HCT116 (cell line): ENCODE measurements at regions not wholly inside any gene's neighbourhood (a gene's known extent, or its start where the extent isn't known, plus 50 kb on each side); places are given as distances from the start of the nearest gene placed in this dataset.

Experiments used
- ATAC-seq: fragments of 200-7000 bp; cut with Tn5 transposase; 2 replicates; pipeline ENCODE4 v1.9.1; 2020; ENCODE audit warnings: mild to moderate bottlenecking, moderate library complexity
- BruUV-seq: library from RNA; stranded (reverse); fragments of 400-500 nt; replicated peaks from 2 replicates; lab custom pipeline; 2021; lab: Mats Ljungman, UMichigan
- CTCF ChIA-PET: fragments of 300-600 bp; sonication (Branson Sonifier 250); formaldehyde crosslinking; loops from one replicate; lab custom pipeline; 2021; ENCODE audit warnings: antibody characterized with exemption; lab: Charles Lee
- POLR2A ChIA-PET: fragments of 300-600, 350-600 bp; sonication (Branson Sonifier 250); formaldehyde crosslinking; loops from one replicate; lab custom pipeline; 2021; ENCODE audit warnings: antibody characterized with exemption; lab: Charles Lee
- RAD21 ChIA-PET, 2 experiments: fragments of 300-600 bp; sonication (Branson Sonifier 250); formaldehyde crosslinking; loops; one replicate each; lab custom pipeline; 2023; ENCODE audit warnings: low total read pairs in 2 of 2; ENCODE audit not compliant: uncharacterized antibody in 2 of 2, unreplicated experiment in 2 of 2, low non-redundant PET in 1 of 2; lab: Charles Lee
- DNase-seq: peaks from one replicate; pipeline ENCODE4 v3.0.0-alpha.2; 2010; ENCODE audit warnings: low read depth, low spot score
- H2AFZ ChIP-seq: fragments of 200-600 bp; shearing (Covaris generic), sonication (generic); 2 replicates; pipeline ENCODE4 v1.6.1; 2017; ENCODE audit warnings: low read depth, mixed run types, mixed read lengths, antibody characterized with exemption, low read length; ENCODE audit not compliant: poor library complexity, severe bottlenecking
- H3K27ac ChIP-seq: 2 replicates; pipeline ENCODE4 v1.5.1; 2012; ENCODE audit warnings: low read depth, low read length
- H3K27me3 ChIP-seq: fragments of 200-600 bp; sonication (generic); 2 replicates; pipeline ENCODE4 v1.6.1; 2016; ENCODE audit warnings: mixed run types, low read length, mixed read lengths; ENCODE audit not compliant: insufficient read depth
- H3K36me3 ChIP-seq, 2 experiments: fragments of 200-500 bp in 1 of 2; fragments of 200-600 bp in 1 of 2; sonication (Bioruptor generic) in 1 of 2; sonication (generic) in 1 of 2; 2 replicates each; pipeline versions ENCODE4 v1.5.1 to v1.6.1; 2014 to 2016; ENCODE audit warnings: low read length in 2 of 2, inconsistent platforms in 1 of 2, mixed read lengths in 1 of 2, mixed run types in 1 of 2; ENCODE audit not compliant: insufficient read depth in 2 of 2, control insufficient read depth in 1 of 2
- H3K4me1 ChIP-seq, 2 experiments: fragments of 200-600 bp in 1 of 2; sonication (generic) in 1 of 2; 2 replicates each; pipeline versions ENCODE4 v1.5.1 to v1.6.1; 2012 to 2017; ENCODE audit warnings: low read length in 2 of 2, inconsistent platforms in 1 of 2, mild to moderate bottlenecking in 1 of 2, mixed read lengths in 1 of 2, mixed run types in 1 of 2, moderate library complexity in 1 of 2; ENCODE audit not compliant: insufficient read depth in 2 of 2, control insufficient read depth in 1 of 2
- H3K4me2 ChIP-seq: fragments of 200-600 bp; sonication (generic); 2 replicates; pipeline ENCODE4 v1.6.1; 2017; ENCODE audit warnings: mixed run types, low read length, mixed read lengths
- H3K4me3 ChIP-seq, 2 experiments: fragments of 200-600 bp in 1 of 2; sonication (generic) in 1 of 2; replicated peaks in 1 of 2; 2 replicates each; pipeline ENCODE4 v1.5.1; 2011 to 2016; ENCODE audit warnings: low read length in 2 of 2, control low read depth in 1 of 2, low read depth in 1 of 2, mild to moderate bottlenecking in 1 of 2, mixed read lengths in 1 of 2, mixed run types in 1 of 2
- H3K79me2 ChIP-seq: fragments of 200-600 bp; sonication (generic); 2 replicates; pipeline ENCODE4 v1.6.1; 2017; ENCODE audit warnings: mild to moderate bottlenecking, mixed run types, low read length, moderate library complexity, mixed read lengths; ENCODE audit not compliant: insufficient read depth
- H3K9ac ChIP-seq: fragments of 200-600 bp; sonication (generic); 2 replicates; pipeline ENCODE4 v1.6.1; 2016; ENCODE audit warnings: low read length, mixed read lengths
- H3K9me2 ChIP-seq: fragments of 200-600 bp; sonication (generic), shearing (Covaris generic); 2 replicates; pipeline ENCODE4 v1.6.1; 2017; ENCODE audit warnings: mixed run types, mild to moderate bottlenecking, moderate library complexity; ENCODE audit not compliant: insufficient read depth
- H3K9me3 ChIP-seq, 2 experiments: fragments of 200-500 bp in 1 of 2; fragments of 200-600 bp in 1 of 2; sonication (Bioruptor generic) in 1 of 2; sonication (generic) in 1 of 2; 2 replicates each; pipeline ENCODE4 v1.6.1; 2014 to 2017; ENCODE audit warnings: low read length in 2 of 2, mixed read lengths in 2 of 2, inconsistent platforms in 1 of 2, low read depth in 1 of 2, mild to moderate bottlenecking in 1 of 2, mixed run types in 1 of 2, moderate library complexity in 1 of 2; ENCODE audit not compliant: control insufficient read depth in 1 of 2, insufficient read depth in 1 of 2
- H4K20me1 ChIP-seq: fragments of 200-600 bp; sonication (generic), shearing (Covaris generic); 2 replicates; pipeline ENCODE4 v1.6.1; 2017; ENCODE audit warnings: mixed run types, mild to moderate bottlenecking, moderate library complexity; ENCODE audit not compliant: insufficient read depth
- CBX3 ChIP-seq: IDR thresholded peaks from 2 replicates; pipeline ENCODE4 v1.6.1; 2012; ENCODE audit warnings: low read depth
- EZH2 ChIP-seq: fragments of 200-600 bp; sonication (generic); IDR thresholded peaks from 2 replicates; pipeline ENCODE4 v1.6.1; 2017; ENCODE audit warnings: antibody characterized with exemption, mixed run types
- EZH2phosphoT487 ChIP-seq: fragments of 200-600 bp; IDR thresholded peaks from 2 replicates; pipeline ENCODE4 v1.6.1; 2018; ENCODE audit warnings: antibody characterized with exemption, borderline replicate concordance
- RAD21 ChIP-seq: IDR thresholded peaks from 2 replicates; pipeline ENCODE4 v1.6.1; 2012; ENCODE audit warnings: low read depth, mild to moderate bottlenecking
- SP1 ChIP-seq: IDR thresholded peaks from 2 replicates; pipeline ENCODE4 v1.6.1; 2012; ENCODE audit warnings: low read depth
- intact Hi-C: fragments of 100-400 bp; cut with micrococcal nuclease; formaldehyde crosslinking; loops from 2 replicates; pipeline ENCODE4 v1.10.0; 2022
- TF ChIP-seq, protein P1 (sequence below): IDR thresholded peaks from 2 replicates; pipeline ENCODE4 v1.6.1; 2012
- TF ChIP-seq, protein P2 (sequence below), 3 experiments: fragments of 200-600 bp in 1 of 3; sonication (generic) in 1 of 3; IDR thresholded peaks in 2 of 3; conservative IDR thresholded peaks in 1 of 3; 2 replicates each; pipeline ENCODE4 v1.5.1; 2012 to 2017; ENCODE audit warnings: low read depth in 2 of 3, low read length in 2 of 3, antibody characterized with exemption in 1 of 3, borderline replicate concordance in 1 of 3, control low read depth in 1 of 3, mild to moderate bottlenecking in 1 of 3, mixed read lengths in 1 of 3, mixed run types in 1 of 3, moderate library complexity in 1 of 3; ENCODE audit not compliant: insufficient read depth in 1 of 3
- TF ChIP-seq, protein P3 (sequence below): IDR thresholded peaks from 2 replicates; pipeline ENCODE4 v1.6.1; 2012

DNA sequence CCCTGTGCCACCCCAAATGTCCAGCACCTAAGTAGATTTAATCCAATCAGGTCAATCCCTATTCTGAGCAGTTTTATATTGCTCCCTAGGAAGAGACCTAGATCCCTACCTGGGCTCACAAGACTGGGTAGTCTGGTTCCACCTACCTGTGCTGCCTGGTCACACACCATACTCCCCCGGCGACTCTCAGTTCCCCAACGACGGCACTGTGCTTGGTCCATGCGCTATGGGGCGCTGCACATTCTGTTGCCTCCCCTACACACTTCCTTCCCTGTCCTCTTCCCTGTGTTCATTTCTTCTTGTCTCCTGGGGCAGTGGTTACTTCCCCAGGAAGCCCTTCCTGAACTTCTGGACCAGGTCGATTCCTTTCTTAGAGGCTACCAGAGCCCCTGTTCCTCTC lies 109.9 kb upstream of the IL12B start:
- Histone ChIP-seq H3K27me3 (no peaks in the 10 kb centered on the region), H3K4me3 (no peak overlapping the region), H3K36me3 (no peaks in the 10 kb centered on the region), H3K4me1 (no peaks in the 10 kb centered on the region; a peak in 2 of 4 replicates), H3K4me2 (no peak overlapping the region), H3K9me2 (no peaks in the 10 kb centered on the region)
- RAD21 ChIA-PET, result no interaction called here
- CTCF ChIA-PET, result interaction anchor here (0.8 to 0.9 kb wide), 2 partner anchors 283 to 547 kb away, joined by 3 read pairs; no protein-coding TSS in a partner anchor
- POLR2A ChIA-PET, result no interaction called here
- intact Hi-C loops, result loop anchor here (2.0 to 10.0 kb wide), 5 partner anchors 108 to 385 kb away; partner anchors contain the start of gene IL12B
- no TSS peak for BruUV-seq
- TF ChIP-seq CBX3 (no peak), SP1 (no peak), RAD21 (no peak), EZH2phosphoT487 (no peak)
- TF ChIP-seq, all 23 proteins: peak for 0
- Histone ChIP-seq H3K79me2 (no peaks in the 10 kb centered on the region), H3K9me3 (no peaks in the 10 kb centered on the region), H4K20me1 (no peaks in the 10 kb centered on the region), H2AFZ (no peak overlapping the region), H3K27ac (no peak overlapping the region), H3K9ac (no peak overlapping the region)
- no peak for ATAC-seq
- no peak for DNase-seq

DNA sequence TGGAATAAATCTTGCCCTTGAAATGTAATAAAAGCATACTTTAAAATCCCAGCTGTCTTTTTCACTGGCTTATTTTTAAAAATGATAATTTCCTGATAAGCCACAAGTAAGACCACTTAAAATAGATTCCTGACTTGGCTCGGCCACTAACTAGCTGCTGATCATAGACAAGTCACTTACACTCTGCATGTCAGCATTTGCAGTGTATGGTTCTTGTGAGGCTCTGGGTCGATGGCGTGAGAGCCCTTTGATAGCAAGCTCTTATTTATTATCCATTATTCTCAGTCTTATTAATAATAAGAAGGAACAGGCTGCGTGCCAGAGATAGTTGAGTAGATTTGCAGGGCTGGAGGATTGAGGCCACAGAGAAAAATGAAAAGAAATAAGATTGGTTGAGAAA lies 110.7 kb upstream of the IL12B start:
- Histone ChIP-seq H3K27ac (no peak overlapping the region), H3K4me2 (no peak overlapping the region), H3K79me2 (no peaks in the 10 kb centered on the region), H2AFZ (no peak overlapping the region), H3K36me3 (no peaks in the 10 kb centered on the region), H3K4me3 (no peak overlapping the region), H3K27me3 (no peaks in the 10 kb centered on the region), H3K9me3 (no peaks in the 10 kb centered on the region), H3K4me1 (peaks cover 0 to 1% of the 10 kb centered on the region in 2 experiments; a peak in 3 of 4 replicates)
- ChIA-PET CTCF (interaction anchor here (0.9 to 6.0 kb wide), 4 partner anchors 155 to 950 kb away, joined by 3 to 57 read pairs (median 7); no protein-coding TSS in a partner anchor), RAD21 (no interaction called here)
- no TSS peak for BruUV-seq
- ATAC-seq (no peak), DNase-seq (no peak)
- intact Hi-C loops, result loop anchor here (1.0 to 10.0 kb wide), 6 partner anchors 109 to 384 kb away; partner anchors contain the start of gene IL12B
- TF ChIP-seq, protein P1, sequence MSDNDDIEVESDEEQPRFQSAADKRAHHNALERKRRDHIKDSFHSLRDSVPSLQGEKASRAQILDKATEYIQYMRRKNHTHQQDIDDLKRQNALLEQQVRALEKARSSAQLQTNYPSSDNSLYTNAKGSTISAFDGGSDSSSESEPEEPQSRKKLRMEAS, result no peak
- TF ChIP-seq, protein P2, sequence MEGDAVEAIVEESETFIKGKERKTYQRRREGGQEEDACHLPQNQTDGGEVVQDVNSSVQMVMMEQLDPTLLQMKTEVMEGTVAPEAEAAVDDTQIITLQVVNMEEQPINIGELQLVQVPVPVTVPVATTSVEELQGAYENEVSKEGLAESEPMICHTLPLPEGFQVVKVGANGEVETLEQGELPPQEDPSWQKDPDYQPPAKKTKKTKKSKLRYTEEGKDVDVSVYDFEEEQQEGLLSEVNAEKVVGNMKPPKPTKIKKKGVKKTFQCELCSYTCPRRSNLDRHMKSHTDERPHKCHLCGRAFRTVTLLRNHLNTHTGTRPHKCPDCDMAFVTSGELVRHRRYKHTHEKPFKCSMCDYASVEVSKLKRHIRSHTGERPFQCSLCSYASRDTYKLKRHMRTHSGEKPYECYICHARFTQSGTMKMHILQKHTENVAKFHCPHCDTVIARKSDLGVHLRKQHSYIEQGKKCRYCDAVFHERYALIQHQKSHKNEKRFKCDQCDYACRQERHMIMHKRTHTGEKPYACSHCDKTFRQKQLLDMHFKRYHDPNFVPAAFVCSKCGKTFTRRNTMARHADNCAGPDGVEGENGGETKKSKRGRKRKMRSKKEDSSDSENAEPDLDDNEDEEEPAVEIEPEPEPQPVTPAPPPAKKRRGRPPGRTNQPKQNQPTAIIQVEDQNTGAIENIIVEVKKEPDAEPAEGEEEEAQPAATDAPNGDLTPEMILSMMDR (IDR thresholded peaks at IDR 0.05 in 2 of 3, conservative IDR thresholded peaks at IDR 0.05 in 1 of 3; ENCODE audit: borderline replicate concordance in 1 of 3, insufficient read depth in 1 of 3, low read depth in 2 of 3, low read length in 2 of 3), result no peak
- TF ChIP-seq EZH2, result no peak
- TF ChIP-seq, protein P3, sequence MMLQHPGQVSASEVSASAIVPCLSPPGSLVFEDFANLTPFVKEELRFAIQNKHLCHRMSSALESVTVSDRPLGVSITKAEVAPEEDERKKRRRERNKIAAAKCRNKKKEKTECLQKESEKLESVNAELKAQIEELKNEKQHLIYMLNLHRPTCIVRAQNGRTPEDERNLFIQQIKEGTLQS, result no peak
- TF ChIP-seq, all 23 proteins: peak for 0
- H4K20me1 ChIP-seq, result no peaks in the 10 kb centered on the region
- POLR2A ChIA-PET, result no interaction called here
- H3K9me2 ChIP-seq, result no peaks in the 10 kb centered on the region
- no peak overlapping the region for H3K9ac ChIP-seq
